ENCODE measurements at regions not wholly inside any gene's neighbourhood (a gene's known extent, or its start where the extent isn't known, plus 50 kb on each side); places are given as distances from the start of the nearest gene placed in this dataset.
"Not testable (repeated sequence)": the region's sequence is repeated elsewhere in the genome, so short reads cannot be mapped to it uniquely, and the experiment has no call there.

DNA sequence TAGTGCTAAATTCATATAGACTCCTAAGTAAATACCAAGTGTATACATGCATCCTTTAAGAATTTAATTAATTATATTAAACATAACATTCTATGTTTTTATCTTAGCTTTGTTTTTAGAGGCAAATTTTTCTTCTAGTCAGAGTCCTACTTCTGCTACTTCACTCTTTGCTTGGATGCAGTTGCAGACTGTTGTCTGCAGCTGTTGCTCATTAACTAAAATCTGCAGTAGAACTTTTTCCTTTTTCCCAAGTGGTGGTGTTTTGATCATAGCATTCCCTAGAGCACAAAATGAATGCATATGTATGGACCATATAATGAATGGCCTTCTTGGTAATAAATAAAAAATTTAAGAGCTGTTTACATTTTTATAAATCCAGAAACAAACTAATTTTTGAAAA, 198.3 kb downstream of the CASP12 start:
- DNase-seq: no peak

GRCh38 chr11:104695065-104695463, 203.2 kb downstream of the CASP12 start:
- DNase-seq: no peak

GRCh38 chr11:104694259-104695064, 203.8 kb downstream of the CASP12 start:
- no peak for DNase-seq

GRCh38 chr11:104692751-104693150, 205.5 kb downstream of the CASP12 start:
- no peak for DNase-seq

- no peak for DNase-seq
These were observed 207.1 kb downstream of the CASP12 start for GRCh38 chr11:104691129-104691528.

DNA sequence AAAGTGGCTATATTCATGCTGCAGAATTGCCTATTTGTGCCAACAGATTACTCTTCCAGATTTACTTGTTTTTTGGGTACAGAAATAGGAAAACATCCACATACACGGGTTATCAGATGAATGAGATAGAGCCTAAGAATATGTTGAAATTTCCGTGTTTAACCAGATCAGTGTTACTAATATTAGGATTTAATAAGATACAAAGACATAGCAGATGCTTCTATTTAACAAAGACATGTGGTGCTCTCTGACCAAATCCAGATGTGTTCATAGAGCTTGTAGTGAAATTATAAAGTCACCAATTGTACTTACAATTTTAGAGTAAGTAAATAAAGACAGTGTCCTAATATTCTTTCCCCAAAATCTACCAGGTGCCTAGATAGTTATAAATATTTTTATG, 208.0 kb downstream of the CASP12 start:
- DNase-seq: no peak

- no peak for DNase-seq
These were observed 209.5 kb downstream of the CASP12 start for GRCh38 chr11:104688731-104689130.

GRCh38 chr11:104682206-104682605, 216.1 kb downstream of the CASP12 start:
- no peak for DNase-seq

DNA sequence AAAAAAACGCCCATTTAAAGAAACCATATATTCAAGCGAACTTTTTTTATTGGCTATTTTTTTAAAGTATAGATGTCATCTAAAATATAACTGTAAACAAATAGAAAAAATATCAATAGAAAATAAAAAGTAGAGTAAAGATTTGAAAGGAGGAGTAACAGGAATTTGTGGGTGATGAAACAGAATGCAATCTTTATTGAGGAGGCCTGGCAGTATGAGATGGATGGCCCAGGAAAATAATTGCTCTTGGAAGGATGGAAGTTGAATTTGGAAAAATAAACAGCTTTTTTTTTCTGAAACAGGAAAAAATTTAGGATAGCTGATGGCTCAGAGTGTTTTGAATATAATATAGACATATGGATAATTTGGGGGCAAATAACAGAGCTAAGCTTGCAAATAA, 219.0 kb downstream of the CASP12 start:
- DNase-seq: no peak

DNA sequence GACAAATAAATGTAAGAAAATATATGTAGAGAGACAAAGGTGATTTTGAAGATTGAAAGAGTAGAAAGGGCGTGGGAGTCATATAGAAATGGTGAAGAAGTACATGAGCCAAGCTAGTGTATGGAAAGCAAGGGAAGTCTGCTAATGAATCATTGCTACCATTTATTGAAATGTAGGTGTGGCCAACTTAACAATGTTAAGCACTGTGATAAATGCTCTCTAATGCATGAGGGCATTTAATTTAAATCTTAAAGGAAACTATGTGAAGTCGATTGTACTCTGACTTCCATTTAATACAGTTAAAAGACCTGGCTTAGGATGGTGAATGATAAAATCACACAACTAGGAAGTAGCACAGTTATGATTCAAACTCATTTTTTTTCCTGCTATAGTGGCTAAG, 219.9 kb downstream of the CASP12 start:
- DNase-seq: no peak

GRCh38 chr11:104677069-104677468, 221.2 kb downstream of the CASP12 start:
- not testable (repeated sequence) for DNase-seq

DNA sequence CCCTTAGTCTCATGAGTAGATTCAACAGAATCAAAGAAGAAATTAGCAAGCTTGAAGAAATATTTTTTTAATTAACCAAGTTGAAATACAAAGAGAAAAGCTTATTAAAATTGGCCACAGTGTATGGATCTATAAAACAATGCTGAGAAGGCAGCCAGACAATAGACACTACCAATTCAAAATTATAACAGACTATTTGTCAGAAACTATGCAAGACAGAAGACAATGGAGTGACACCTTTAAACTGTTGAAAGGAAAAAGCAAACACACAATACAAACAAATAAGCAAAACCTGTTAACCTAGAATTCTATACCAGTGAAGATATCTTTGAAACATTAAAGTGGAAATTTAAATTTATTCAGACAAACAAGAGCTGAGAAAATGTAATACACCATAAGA, 225.4 kb downstream of the CASP12 start:
- no peak for DNase-seq

DNA sequence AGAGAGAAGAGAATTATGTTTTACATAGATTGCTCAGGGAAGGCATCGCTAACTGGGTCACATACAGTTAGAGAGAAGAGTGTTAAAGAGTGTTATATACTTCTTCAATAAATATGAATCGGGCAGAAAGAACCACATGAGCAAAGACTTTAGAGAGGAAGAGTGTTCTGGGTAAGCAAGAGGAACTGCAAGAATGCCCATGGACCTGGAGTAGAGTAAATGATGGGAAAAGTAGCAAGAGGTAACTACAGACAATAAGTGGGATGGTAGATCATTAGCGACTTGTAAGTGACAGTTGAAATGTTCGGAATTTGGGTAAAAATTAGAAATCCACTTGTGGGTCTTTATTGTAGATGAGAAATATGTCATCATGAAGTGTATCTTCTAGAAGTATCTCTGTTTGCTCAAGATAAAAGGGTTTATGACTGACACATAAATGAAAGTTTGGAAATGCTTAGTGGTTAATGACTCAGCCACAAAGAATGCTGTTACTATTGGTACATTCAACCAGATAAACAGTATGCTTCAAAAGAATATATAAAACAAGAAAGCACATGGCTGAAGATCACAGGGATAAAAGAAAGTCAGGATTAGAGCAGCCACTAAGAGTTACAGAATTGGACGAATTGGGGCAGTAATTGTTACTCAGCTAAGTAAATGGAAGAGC, 229.3 kb downstream of the CASP12 start:
- no peak for DNase-seq

GRCh38 chr11:104666624-104667023, 231.6 kb downstream of the CASP12 start:
- no peak for DNase-seq

DNA sequence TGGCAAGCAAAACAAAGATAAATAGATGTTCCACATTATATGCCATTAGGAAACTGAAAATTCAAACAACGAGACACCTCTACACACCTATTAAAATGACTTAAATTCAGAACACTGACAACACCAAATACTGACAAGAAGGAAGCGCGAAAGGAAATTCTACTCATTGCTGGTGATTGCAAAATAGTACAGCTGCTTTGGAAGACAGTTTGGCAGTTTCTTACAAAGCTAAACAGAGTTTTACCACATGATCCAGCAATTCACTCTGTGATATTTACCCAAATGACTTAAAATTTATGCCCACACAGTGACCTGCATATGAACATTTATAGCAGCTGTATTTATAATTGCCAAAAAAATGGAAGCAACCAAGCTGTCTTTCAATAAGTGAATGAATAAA, 232.6 kb downstream of the CASP12 start:
- no peak for DNase-seq

GRCh38 chr11:104663190-104664140, 234.8 kb downstream of the CASP12 start:
- DNase-seq: no peak

DNA sequence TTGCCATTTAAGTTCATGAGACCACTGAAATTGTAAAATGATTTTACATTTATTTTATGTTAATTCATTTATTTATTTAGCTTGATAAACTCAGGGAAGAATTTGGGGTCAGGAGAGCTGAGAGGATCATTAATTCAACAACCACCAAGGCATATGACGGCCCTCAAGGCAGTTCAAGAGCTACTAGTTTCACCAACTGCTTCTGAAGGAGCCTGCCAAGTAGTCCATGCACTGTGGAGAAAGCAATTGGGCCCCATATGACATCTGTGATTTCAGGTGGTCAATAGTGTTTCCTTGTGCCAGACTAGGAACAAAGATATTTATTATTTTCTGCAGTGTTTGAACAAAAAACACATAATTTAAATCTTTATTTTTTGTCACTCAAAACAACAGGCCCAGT, 236.4 kb downstream of the CASP12 start:
- no peak for DNase-seq

- DNase-seq: no peak
These were observed 236.8 kb downstream of the CASP12 start for GRCh38 chr11:104661471-104661870.

DNA sequence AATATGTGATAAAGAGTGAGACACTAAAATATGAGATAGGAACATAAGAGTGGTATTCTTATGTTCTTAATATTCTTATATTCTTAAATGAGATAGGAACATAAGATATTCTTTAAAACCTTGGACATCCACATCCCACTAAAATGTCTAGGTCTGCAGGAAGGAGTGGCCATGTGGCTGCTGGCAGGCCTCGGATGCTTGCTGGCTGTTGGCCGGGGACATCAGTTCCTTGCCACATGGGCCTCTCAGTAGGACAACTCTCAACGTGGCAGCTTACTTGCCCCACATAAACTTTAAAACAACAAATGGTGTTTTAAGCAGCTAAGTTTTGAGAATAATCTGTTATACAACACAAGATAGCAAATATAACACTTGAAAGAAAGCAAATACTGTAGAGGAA, 240.1 kb downstream of the CASP12 start:
- no peak for DNase-seq

GRCh38 chr11:104657083-104657482, 241.2 kb downstream of the CASP12 start:
- no peak for DNase-seq

GRCh38 chr11:104655066-104655465, 243.2 kb downstream of the CASP12 start:
- no peak for DNase-seq

GRCh38 chr11:104654181-104654813, 244.0 kb downstream of the CASP12 start:
- DNase-seq: no peak

- DNase-seq: no peak
These were observed 244.9 kb downstream of the CASP12 start for GRCh38 chr11:104653407-104653806.
